HEK293 (cell line): ENCODE measurements at regions not wholly inside any gene's neighbourhood (a gene's known extent, or its start where the extent isn't known, plus 50 kb on each side); places are given as distances from the start of the nearest gene placed in this dataset.
A peak's percentile ranks its signal among the peaks of the same experiment; 100 is the strongest.

ENCODE experiments used
- CTCF ChIA-PET: fragments of 350-600 bp; formaldehyde crosslinking; extraction: SDS; loops from one replicate; lab custom pipeline; 2021; ENCODE audit warnings: antibody characterized with exemption; lab: Yijun Ruan, JAX
- POLR2A ChIA-PET: fragments of 300-600 bp; formaldehyde crosslinking; extraction: SDS; loops from one replicate; lab custom pipeline; 2020; ENCODE audit warnings: antibody characterized with exemption, inconsistent platforms; lab: Yijun Ruan, JAX
- H3K27ac ChIP-seq: fragments of 200-500 bp; sonication (Bioruptor generic); 2 replicates; pipeline ENCODE4 v1.5.1; 2014; ENCODE audit warnings: low read depth, low read length, control low read depth, inconsistent platforms; ENCODE audit errors: extremely low read depth
- H3K36me3 ChIP-seq, 2 experiments: fragments of 200-500 bp in 1 of 2; sonication (Bioruptor generic) in 1 of 2; 1 replicate in 1 of 2; 2 replicates in 1 of 2; pipeline ENCODE4 v1.5.1; 2014 to 2017; ENCODE audit warnings: inconsistent platforms in 2 of 2, low read length in 2 of 2; ENCODE audit not compliant: control insufficient read depth in 2 of 2, insufficient read depth in 1 of 2
- H3K4me1 ChIP-seq: fragments of 200-500 bp; sonication (Bioruptor generic); 2 replicates; pipeline ENCODE4 v1.5.1; 2014; ENCODE audit warnings: mild to moderate bottlenecking, low read length, inconsistent platforms; ENCODE audit not compliant: control insufficient read depth, insufficient read depth
- H3K4me3 ChIP-seq: 2 replicates; pipeline ENCODE4 v1.5.1; 2011; ENCODE audit warnings: low read depth, mild to moderate bottlenecking, control low read depth, low read length, moderate library complexity
- H3K9me3 ChIP-seq: fragments of 200-500 bp; sonication (Bioruptor generic); 2 replicates; pipeline ENCODE4 v1.5.1; 2014; ENCODE audit warnings: low read depth, low read length, inconsistent platforms; ENCODE audit not compliant: control insufficient read depth, insufficient read depth
- GLIS1 ChIP-seq: fragments of 450-650 bp; formaldehyde crosslinking; IDR thresholded peaks from 2 replicates; pipeline ENCODE4 v1.5.1; 2016; ENCODE audit warnings: missing biosample characterization, missing genetic modification characterization
- HOXC10 ChIP-seq: sonication (generic); formaldehyde crosslinking; IDR thresholded peaks from 2 replicates; pipeline ENCODE4 v1.8.1; 2023; ENCODE audit warnings: mild to moderate bottlenecking, missing genetic modification reagents
- KLF9 ChIP-seq: fragments of 450-650 bp; formaldehyde crosslinking; IDR thresholded peaks from 2 replicates; pipeline ENCODE4 v1.5.1; 2016; ENCODE audit warnings: missing biosample characterization, missing genetic modification characterization, low read depth
- MYNN ChIP-seq: fragments of 450-650 bp; formaldehyde crosslinking; IDR thresholded peaks from 2 replicates; pipeline ENCODE4 v1.5.1; 2016; ENCODE audit warnings: missing biosample characterization, missing genetic modification characterization, borderline replicate concordance
- PATZ1 ChIP-seq: fragments of 450-650 bp; formaldehyde crosslinking; IDR thresholded peaks from 2 replicates; pipeline ENCODE4 v1.5.1; 2016; ENCODE audit warnings: missing biosample characterization, missing genetic modification characterization
- WT1 ChIP-seq: fragments of 450-650 bp; formaldehyde crosslinking; IDR thresholded peaks from 2 replicates; pipeline ENCODE4 v1.5.1; 2016; ENCODE audit warnings: missing biosample characterization, missing genetic modification characterization
- ZBTB1 ChIP-seq: fragments of 450-650 bp; formaldehyde crosslinking; IDR thresholded peaks from 2 replicates; pipeline ENCODE4 v1.5.1; 2016; ENCODE audit warnings: missing biosample characterization, missing genetic modification characterization
- ZNF146 ChIP-seq: fragments of 450-650 bp; formaldehyde crosslinking; IDR thresholded peaks from 2 replicates; pipeline ENCODE4 v1.5.1; 2016; ENCODE audit warnings: missing biosample characterization, missing genetic modification characterization
- ZNF24 ChIP-seq: fragments of 450-650 bp; formaldehyde crosslinking; IDR thresholded peaks from 2 replicates; pipeline ENCODE4 v1.5.1; 2016; ENCODE audit warnings: missing biosample characterization, missing genetic modification characterization
- ZNF26 ChIP-seq: fragments of 450-650 bp; formaldehyde crosslinking; IDR thresholded peaks from 2 replicates; pipeline ENCODE4 v1.5.1; 2016; ENCODE audit warnings: missing biosample characterization, missing genetic modification characterization
- ZNF335 ChIP-seq: fragments of 450-650 bp; formaldehyde crosslinking; conservative IDR thresholded peaks from 2 replicates; pipeline ENCODE4 v1.5.1; 2016; ENCODE audit warnings: missing biosample characterization, missing genetic modification characterization
- ZNF366 ChIP-seq: fragments of 450-650 bp; formaldehyde crosslinking; conservative IDR thresholded peaks from 2 replicates; pipeline ENCODE4 v1.5.1; 2016; ENCODE audit warnings: missing biosample characterization, missing genetic modification characterization
- ZNF514 ChIP-seq: fragments of 450-650 bp; formaldehyde crosslinking; IDR thresholded peaks from 2 replicates; pipeline ENCODE4 v1.5.1; 2016; ENCODE audit warnings: missing biosample characterization, missing genetic modification characterization
- ZNF560 ChIP-seq: fragments of 450-650 bp; formaldehyde crosslinking; IDR thresholded peaks from 2 replicates; pipeline ENCODE4 v1.5.1; 2017; ENCODE audit warnings: missing biosample characterization, missing genetic modification characterization, borderline replicate concordance
- ZNF571 ChIP-seq: fragments of 450-650 bp; formaldehyde crosslinking; IDR thresholded peaks from 2 replicates; pipeline ENCODE4 v1.5.0; 2017; ENCODE audit warnings: missing biosample characterization, missing genetic modification characterization
- ZNF610 ChIP-seq: fragments of 450-650 bp; formaldehyde crosslinking; IDR thresholded peaks from 2 replicates; pipeline ENCODE4 v1.5.1; 2016; ENCODE audit warnings: missing biosample characterization, missing genetic modification characterization, borderline replicate concordance
- ZSCAN16 ChIP-seq: fragments of 450-650 bp; formaldehyde crosslinking; IDR thresholded peaks from 2 replicates; pipeline ENCODE4 v1.5.1; 2016; ENCODE audit warnings: missing biosample characterization, missing genetic modification characterization
- TF ChIP-seq, protein P1 (sequence below): fragments of 450-650 bp; formaldehyde crosslinking; IDR thresholded peaks from 2 replicates; pipeline ENCODE4 v1.5.1; 2016; ENCODE audit warnings: missing biosample characterization, missing genetic modification characterization
- TF ChIP-seq, protein P2 (sequence below): fragments of 450-650 bp; formaldehyde crosslinking; IDR thresholded peaks from 2 replicates; pipeline ENCODE4 v1.5.1; 2017; ENCODE audit warnings: missing biosample characterization, missing genetic modification characterization
- TF ChIP-seq, protein P3 (sequence below): fragments of 450-650 bp; formaldehyde crosslinking; IDR thresholded peaks from 2 replicates; pipeline ENCODE4 v1.5.1; 2016; ENCODE audit warnings: missing biosample characterization, missing genetic modification characterization

- no peak for TF ChIP-seq ZSCAN16
- no peak for TF ChIP-seq PATZ1 (tag by site-specific recombination)
Measured at GRCh38 chr11:95354304-95354703, 123.3 kb upstream of the SESN3 start (continued).

- Histone ChIP-seq H3K4me1 (no peaks in the 10 kb centered on the region), H3K9me3 (no peaks in the 10 kb centered on the region)
- TF ChIP-seq ZNF571 (tag by site-specific recombination) (no peak), ZNF146 (tag by site-specific recombination) (no peak), ZNF610 (tag by site-specific recombination) (no peak), ZNF335 (no peak), ZNF366 (no peak), GLIS1 (tag by site-specific recombination) (no peak), ZNF514 (tag by site-specific recombination) (no peak), ZNF24 (no peak), ZSCAN16 (no peak), HOXC10 (CRISPR knock-in tag) (no peak), ZNF26 (tag by site-specific recombination) (no peak), KLF9 (tag by site-specific recombination) (no peak), ZNF560 (tag by site-specific recombination) (no peak), ZBTB1 (tag by site-specific recombination) (no peak), WT1 (no peak)
- TF ChIP-seq, protein P1, sequence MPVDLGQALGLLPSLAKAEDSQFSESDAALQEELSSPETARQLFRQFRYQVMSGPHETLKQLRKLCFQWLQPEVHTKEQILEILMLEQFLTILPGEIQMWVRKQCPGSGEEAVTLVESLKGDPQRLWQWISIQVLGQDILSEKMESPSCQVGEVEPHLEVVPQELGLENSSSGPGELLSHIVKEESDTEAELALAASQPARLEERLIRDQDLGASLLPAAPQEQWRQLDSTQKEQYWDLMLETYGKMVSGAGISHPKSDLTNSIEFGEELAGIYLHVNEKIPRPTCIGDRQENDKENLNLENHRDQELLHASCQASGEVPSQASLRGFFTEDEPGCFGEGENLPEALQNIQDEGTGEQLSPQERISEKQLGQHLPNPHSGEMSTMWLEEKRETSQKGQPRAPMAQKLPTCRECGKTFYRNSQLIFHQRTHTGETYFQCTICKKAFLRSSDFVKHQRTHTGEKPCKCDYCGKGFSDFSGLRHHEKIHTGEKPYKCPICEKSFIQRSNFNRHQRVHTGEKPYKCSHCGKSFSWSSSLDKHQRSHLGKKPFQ (tag by site-specific recombination): no peak
- TF ChIP-seq, protein P2, sequence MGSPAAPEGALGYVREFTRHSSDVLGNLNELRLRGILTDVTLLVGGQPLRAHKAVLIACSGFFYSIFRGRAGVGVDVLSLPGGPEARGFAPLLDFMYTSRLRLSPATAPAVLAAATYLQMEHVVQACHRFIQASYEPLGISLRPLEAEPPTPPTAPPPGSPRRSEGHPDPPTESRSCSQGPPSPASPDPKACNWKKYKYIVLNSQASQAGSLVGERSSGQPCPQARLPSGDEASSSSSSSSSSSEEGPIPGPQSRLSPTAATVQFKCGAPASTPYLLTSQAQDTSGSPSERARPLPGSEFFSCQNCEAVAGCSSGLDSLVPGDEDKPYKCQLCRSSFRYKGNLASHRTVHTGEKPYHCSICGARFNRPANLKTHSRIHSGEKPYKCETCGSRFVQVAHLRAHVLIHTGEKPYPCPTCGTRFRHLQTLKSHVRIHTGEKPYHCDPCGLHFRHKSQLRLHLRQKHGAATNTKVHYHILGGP (tag by site-specific recombination): no peak
- TF ChIP-seq, all 188 proteins: peak for 0
- Histone ChIP-seq H3K36me3 (no peaks in the 10 kb centered on the region), H3K27ac (no peak overlapping the region), H3K4me3 (no peak overlapping the region)
- CTCF ChIA-PET: no interaction called here
- POLR2A ChIA-PET: no interaction called here
Measured at GRCh38 chr11:95353706-95354105, 122.7 kb upstream of the SESN3 start.

DNA sequence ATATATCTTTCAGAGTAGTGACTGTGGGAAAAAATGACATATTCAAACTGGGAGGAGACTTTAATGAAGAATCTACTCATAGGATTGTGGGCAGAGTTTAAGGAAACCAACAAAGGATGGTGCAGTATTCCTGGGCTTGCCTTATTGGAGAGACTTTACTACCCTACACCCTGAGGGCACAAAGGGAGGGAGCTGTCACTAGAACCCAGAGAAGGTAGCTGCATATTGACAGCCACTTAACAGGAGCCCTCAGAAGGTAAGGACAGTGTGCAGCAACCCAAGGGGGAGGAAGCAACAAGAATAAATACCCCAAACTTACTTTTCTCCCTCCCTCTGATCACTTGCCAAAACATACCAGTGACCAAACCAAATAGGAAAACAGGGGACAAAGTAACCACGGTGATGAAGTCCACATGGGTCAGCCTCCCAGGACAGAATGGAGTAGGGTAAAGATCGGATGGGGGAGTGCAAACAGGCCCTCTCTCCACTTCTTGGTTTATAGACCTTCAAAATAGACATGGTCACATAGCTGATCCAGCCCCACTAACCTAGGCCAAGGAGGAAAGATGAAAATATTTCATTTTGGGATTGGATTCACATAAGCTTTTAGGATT is 121.8 kb upstream of the SESN3 start:
- H3K36me3 ChIP-seq: no peaks in the 10 kb centered on the region
- CTCF ChIA-PET: interaction anchor here (0.5 kb wide), 1 partner anchor 23 kb away, joined by 3 read pairs; no protein-coding TSS in a partner anchor
- no peak for TF ChIP-seq MYNN
- TF ChIP-seq, protein P3, sequence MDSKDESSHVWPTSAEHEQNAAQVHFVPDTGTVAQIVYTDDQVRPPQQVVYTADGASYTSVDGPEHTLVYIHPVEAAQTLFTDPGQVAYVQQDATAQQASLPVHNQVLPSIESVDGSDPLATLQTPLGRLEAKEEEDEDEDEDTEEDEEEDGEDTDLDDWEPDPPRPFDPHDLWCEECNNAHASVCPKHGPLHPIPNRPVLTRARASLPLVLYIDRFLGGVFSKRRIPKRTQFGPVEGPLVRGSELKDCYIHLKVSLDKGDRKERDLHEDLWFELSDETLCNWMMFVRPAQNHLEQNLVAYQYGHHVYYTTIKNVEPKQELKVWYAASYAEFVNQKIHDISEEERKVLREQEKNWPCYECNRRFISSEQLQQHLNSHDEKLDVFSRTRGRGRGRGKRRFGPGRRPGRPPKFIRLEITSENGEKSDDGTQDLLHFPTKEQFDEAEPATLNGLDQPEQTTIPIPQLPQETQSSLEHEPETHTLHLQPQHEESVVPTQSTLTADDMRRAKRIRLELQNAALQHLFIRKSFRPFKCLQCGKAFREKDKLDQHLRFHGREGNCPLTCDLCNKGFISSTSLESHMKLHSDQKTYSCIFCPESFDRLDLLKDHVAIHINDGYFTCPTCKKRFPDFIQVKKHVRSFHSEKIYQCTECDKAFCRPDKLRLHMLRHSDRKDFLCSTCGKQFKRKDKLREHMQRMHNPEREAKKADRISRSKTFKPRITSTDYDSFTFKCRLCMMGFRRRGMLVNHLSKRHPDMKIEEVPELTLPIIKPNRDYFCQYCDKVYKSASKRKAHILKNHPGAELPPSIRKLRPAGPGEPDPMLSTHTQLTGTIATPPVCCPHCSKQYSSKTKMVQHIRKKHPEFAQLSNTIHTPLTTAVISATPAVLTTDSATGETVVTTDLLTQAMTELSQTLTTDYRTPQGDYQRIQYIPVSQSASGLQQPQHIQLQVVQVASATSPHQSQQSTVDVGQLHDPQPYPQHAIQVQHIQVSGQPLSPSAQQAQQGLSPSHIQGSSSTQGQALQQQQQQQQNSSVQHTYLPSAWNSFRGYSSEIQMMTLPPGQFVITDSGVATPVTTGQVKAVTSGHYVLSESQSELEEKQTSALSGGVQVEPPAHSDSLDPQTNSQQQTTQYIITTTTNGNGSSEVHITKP (tag by site-specific recombination): peak; percentile 30; the same call in 1 of the 2 replicates
- no peak overlapping the region for H3K27ac ChIP-seq
- no peaks in the 10 kb centered on the region for H3K4me1 ChIP-seq
- H3K4me3 ChIP-seq: no peak overlapping the region
- no peaks in the 10 kb centered on the region for H3K9me3 ChIP-seq
- POLR2A ChIA-PET: no interaction called here
